A673 (cell line): ENCODE measurements at regions not wholly inside any gene's neighbourhood (a gene's known extent, or its start where the extent isn't known, plus 50 kb on each side); places are given as distances from the start of the nearest gene placed in this dataset.

Experiments used
- EZH2 ChIP-seq: fragments of 200-600 bp; sonication (generic); IDR thresholded peaks from 2 replicates; pipeline ENCODE4 v1.6.1; 2017; ENCODE audit warnings: borderline replicate concordance, low read depth, mild to moderate bottlenecking, mixed read lengths, antibody characterized with exemption, low read length; ENCODE audit not compliant: poor library complexity, severe bottlenecking
- TF ChIP-seq, protein P1 (sequence below): fragments of 300-800, 200-600 bp; sonication (generic); conservative IDR thresholded peaks from 2 replicates; pipeline ENCODE4 v1.5.1; 2017; ENCODE audit warnings: low read depth, mild to moderate bottlenecking, antibody characterized with exemption, low read length, moderate library complexity, mixed read lengths

DNA sequence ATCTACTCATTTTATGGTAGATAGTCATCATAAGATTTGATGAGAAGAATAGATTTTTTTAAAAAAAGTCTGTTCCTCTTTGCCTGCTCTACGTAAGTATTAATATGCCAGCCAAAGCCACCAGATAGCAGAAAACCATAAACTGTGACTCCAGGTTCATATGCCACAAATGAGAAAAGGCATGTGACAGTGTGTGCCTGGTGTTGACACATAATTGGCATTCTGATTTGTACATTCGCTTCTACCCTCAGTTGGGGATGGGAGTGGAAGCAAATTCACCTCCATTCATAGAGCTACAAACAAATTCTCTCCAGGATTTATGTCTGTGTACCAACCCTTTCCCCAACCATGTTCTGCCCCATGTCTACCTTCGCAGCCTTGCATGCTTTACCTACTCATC, 391.6 kb downstream of the PMP22 start:
- TF ChIP-seq, protein P1, sequence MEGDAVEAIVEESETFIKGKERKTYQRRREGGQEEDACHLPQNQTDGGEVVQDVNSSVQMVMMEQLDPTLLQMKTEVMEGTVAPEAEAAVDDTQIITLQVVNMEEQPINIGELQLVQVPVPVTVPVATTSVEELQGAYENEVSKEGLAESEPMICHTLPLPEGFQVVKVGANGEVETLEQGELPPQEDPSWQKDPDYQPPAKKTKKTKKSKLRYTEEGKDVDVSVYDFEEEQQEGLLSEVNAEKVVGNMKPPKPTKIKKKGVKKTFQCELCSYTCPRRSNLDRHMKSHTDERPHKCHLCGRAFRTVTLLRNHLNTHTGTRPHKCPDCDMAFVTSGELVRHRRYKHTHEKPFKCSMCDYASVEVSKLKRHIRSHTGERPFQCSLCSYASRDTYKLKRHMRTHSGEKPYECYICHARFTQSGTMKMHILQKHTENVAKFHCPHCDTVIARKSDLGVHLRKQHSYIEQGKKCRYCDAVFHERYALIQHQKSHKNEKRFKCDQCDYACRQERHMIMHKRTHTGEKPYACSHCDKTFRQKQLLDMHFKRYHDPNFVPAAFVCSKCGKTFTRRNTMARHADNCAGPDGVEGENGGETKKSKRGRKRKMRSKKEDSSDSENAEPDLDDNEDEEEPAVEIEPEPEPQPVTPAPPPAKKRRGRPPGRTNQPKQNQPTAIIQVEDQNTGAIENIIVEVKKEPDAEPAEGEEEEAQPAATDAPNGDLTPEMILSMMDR: no peak
- no peak for TF ChIP-seq EZH2
